Natural killer cell (primary cell): ENCODE measurements at regions not wholly inside any gene's neighbourhood (a gene's known extent, or its start where the extent isn't known, plus 50 kb on each side); places are given as distances from the start of the nearest gene placed in this dataset.

Experiments used
- ATAC-seq, 3 donors: fragments of 150-1000 bp in 2 of 3; fragments of 200-7000 bp in 1 of 3; cut with Tn5 transposase; 1 replicate in 1 of 3; 2 replicates in 2 of 3; pipeline ENCODE4 v1.10.0; 2021; ENCODE audit warnings: mild to moderate bottlenecking in 2 of 3, moderate library complexity in 2 of 3
- DNase-seq, 2 donors: peaks; one replicate each; pipeline versions ENCODE4 v3.0.0 to v3.0.0-alpha.2; 2013 to 2021; ENCODE audit warnings: mixed read lengths in 1 of 2
- H3K27ac ChIP-seq: one replicate; pipeline ENCODE4 v1.5.1; 2013; ENCODE audit warnings: mild to moderate bottlenecking, low read length
- H3K27me3 ChIP-seq: one replicate; pipeline ENCODE4 v1.6.1; 2013; ENCODE audit warnings: low read length; ENCODE audit not compliant: control insufficient read depth, insufficient read depth
- H3K36me3 ChIP-seq: one replicate; pipeline ENCODE4 v1.6.1; 2013; ENCODE audit warnings: low read length; ENCODE audit not compliant: control insufficient read depth, insufficient read depth
- H3K4me1 ChIP-seq: one replicate; pipeline ENCODE4 v1.6.1; 2013; ENCODE audit warnings: low read length; ENCODE audit not compliant: control insufficient read depth, insufficient read depth
- H3K4me3 ChIP-seq: one replicate; pipeline ENCODE4 v1.5.1; 2013; ENCODE audit warnings: low read length
- H3K9me3 ChIP-seq: one replicate; pipeline ENCODE4 v1.6.1; 2013; ENCODE audit warnings: low read length; ENCODE audit not compliant: control insufficient read depth, insufficient read depth
- H3K27ac Mint-ChIP-seq, 2 donors: one replicate each; pipeline ENCODE4 v1.8.0; 2022; ENCODE audit warnings: mild to moderate bottlenecking in 2 of 2, mixed read lengths in 2 of 2, moderate library complexity in 1 of 2
- H3K27me3 Mint-ChIP-seq, 2 donors: one replicate each; pipeline ENCODE4 v1.8.0; 2022; ENCODE audit warnings: low read depth in 2 of 2, mixed read lengths in 2 of 2
- H3K36me3 Mint-ChIP-seq: one replicate; pipeline ENCODE4 v1.8.0; 2022; ENCODE audit warnings: mixed read lengths
- H3K4me1 Mint-ChIP-seq, 2 donors: one replicate each; pipeline ENCODE4 v1.8.0; 2022; ENCODE audit warnings: mixed read lengths in 2 of 2
- H3K4me3 Mint-ChIP-seq: one replicate; pipeline ENCODE4 v1.8.0; 2022; ENCODE audit warnings: mild to moderate bottlenecking, moderate library complexity, mixed read lengths
- H3K9me3 Mint-ChIP-seq, 2 donors: one replicate each; pipeline ENCODE4 v1.8.0; 2022; ENCODE audit warnings: mixed read lengths in 2 of 2
- WGBS: methylation state at CpG from one replicate; pipeline ENCODE4 v1.1.7; 2013; ENCODE audit warnings: missing lambda C conversion rate; ENCODE audit not compliant: insufficient coverage; 5-methylcytosine and 5-hydroxymethylcytosine counted together
- intact Hi-C: fragments of 100-400 bp; cut with micrococcal nuclease; formaldehyde crosslinking; loops from one replicate; pipeline ENCODE4 v1.14.2; 2022
- TF ChIP-seq, protein P1 (sequence below): fragments of 200-600 bp; IDR thresholded peaks from one replicate; pipeline ENCODE4 v1.8.0; 2022; ENCODE audit warnings: antibody characterized with exemption

DNA sequence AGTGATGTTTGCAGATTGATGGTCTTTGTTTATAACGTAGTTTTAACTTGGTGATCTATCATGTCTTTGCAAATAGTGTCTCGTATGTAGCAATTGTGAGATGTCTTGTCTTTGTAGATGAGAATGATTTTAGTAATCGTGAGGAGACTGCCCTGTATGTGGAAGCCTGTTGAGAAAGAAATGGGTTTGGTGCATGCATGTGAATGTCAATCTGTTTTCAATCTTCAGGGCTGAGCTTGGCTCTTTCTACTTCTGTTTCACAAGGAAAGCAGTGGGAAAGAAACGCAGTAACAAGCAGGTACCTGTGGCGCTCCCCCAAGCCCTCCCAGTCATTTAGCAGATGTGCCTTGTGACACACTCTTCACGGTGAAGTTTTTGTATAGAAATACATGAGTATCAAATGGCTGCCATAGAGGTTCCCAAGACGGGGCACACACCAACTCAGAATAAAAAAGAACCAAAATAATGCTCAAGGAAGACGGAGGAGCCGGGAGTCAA lies 342.8 kb upstream of the DDHD1 start:
- no peaks in the 10 kb centered on the region for H3K36me3 Mint-ChIP-seq
- TF ChIP-seq, protein P1, sequence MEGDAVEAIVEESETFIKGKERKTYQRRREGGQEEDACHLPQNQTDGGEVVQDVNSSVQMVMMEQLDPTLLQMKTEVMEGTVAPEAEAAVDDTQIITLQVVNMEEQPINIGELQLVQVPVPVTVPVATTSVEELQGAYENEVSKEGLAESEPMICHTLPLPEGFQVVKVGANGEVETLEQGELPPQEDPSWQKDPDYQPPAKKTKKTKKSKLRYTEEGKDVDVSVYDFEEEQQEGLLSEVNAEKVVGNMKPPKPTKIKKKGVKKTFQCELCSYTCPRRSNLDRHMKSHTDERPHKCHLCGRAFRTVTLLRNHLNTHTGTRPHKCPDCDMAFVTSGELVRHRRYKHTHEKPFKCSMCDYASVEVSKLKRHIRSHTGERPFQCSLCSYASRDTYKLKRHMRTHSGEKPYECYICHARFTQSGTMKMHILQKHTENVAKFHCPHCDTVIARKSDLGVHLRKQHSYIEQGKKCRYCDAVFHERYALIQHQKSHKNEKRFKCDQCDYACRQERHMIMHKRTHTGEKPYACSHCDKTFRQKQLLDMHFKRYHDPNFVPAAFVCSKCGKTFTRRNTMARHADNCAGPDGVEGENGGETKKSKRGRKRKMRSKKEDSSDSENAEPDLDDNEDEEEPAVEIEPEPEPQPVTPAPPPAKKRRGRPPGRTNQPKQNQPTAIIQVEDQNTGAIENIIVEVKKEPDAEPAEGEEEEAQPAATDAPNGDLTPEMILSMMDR: no peak
- no peaks in the 10 kb centered on the region for H3K36me3 ChIP-seq
- ATAC-seq: no peak
- H3K27ac Mint-ChIP-seq: no peak overlapping the region
- no peak overlapping the region for H3K4me3 ChIP-seq
- intact Hi-C loops: no loop called here
- H3K9me3 Mint-ChIP-seq: peaks cover 8 to 9% of the 10 kb centered on the region in 2 donors
- H3K4me3 Mint-ChIP-seq: no peak overlapping the region
- DNase-seq: no peak
- no peaks in the 10 kb centered on the region for H3K9me3 ChIP-seq
- WGBS: 92% methylated on average over 7 of the region's 9 CpGs
- H3K27me3 Mint-ChIP-seq: no peaks in the 10 kb centered on the region
- H3K27ac ChIP-seq: no peak overlapping the region
- no peaks in the 10 kb centered on the region for H3K4me1 Mint-ChIP-seq
- no peaks in the 10 kb centered on the region for H3K27me3 ChIP-seq
- H3K4me1 ChIP-seq: no peaks in the 10 kb centered on the region

DNA sequence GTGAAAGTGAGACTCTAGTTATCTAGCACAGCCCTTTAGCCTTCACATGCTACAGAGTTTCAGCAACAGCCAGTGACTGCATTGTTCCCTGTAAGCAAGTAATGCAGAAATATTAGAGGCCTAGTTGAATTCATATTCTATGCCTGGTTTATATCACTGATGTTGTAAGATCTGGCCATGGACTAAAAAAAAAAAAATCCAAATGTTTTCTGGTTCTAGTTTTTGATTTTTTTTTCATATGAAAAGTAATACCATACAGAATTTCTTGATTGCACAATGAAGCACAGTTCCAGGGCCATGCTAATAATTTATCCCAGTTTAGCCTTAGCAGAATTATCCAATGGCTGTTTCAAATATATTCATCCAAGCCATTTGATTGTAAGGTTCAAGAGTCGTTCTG lies 341.5 kb upstream of the DDHD1 start:
- no CpG with 5 or more reads among the region's 1 CpG for WGBS

DNA sequence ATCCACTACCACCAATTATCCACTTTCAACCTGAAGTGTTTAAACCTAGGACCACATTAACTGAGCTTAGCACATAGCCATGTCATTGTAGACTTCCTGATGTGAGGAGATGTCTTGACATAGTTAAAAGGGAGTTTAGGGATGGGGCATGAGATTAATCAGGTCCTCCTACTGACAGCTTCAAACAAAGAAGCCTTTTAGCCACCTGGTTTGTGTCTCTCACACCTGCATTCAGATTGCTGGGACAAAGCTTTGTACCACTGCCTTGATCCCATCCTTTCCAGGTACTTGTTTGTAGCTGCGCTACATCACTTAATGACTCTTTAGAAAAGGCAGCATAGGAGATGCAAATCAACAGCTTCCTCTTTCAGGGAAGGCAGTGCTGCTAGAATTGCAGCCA lies 340.7 kb upstream of the DDHD1 start:
- no peak overlapping the region for H3K4me3 Mint-ChIP-seq
- ATAC-seq (no peak), DNase-seq (no peak)
- intact Hi-C loops: no loop called here
- TF ChIP-seq, protein P1: no peak
- H3K27ac ChIP-seq: no peak overlapping the region
- H3K27me3 Mint-ChIP-seq: no peaks in the 10 kb centered on the region
- H3K4me1 ChIP-seq: no peaks in the 10 kb centered on the region
- H3K4me1 Mint-ChIP-seq: no peaks in the 10 kb centered on the region
- peaks cover 8 to 9% of the 10 kb centered on the region in 2 donors for H3K9me3 Mint-ChIP-seq
- no peak overlapping the region for H3K4me3 ChIP-seq
- WGBS: 100% methylated on average over 1 of the region's 1 CpG
- H3K9me3 ChIP-seq: no peaks in the 10 kb centered on the region
- no peaks in the 10 kb centered on the region for H3K36me3 Mint-ChIP-seq
- H3K36me3 ChIP-seq: no peaks in the 10 kb centered on the region
- H3K27me3 ChIP-seq: no peaks in the 10 kb centered on the region
- no peak overlapping the region for H3K27ac Mint-ChIP-seq

More for the DNA sequence above, 341.5 kb upstream of the DDHD1 start:
- Histone ChIP-seq H3K27ac (no peak overlapping the region), H3K4me1 (no peaks in the 10 kb centered on the region), H3K27me3 (no peaks in the 10 kb centered on the region), H3K4me3 (no peak overlapping the region), H3K9me3 (no peaks in the 10 kb centered on the region), H3K36me3 (no peaks in the 10 kb centered on the region)
- TF ChIP-seq, protein P1: no peak
- intact Hi-C loops: no loop called here
- Mint-ChIP-seq H3K36me3 (no peaks in the 10 kb centered on the region), H3K9me3 (peaks cover 8 to 9% of the 10 kb centered on the region in 2 donors), H3K4me3 (no peak overlapping the region), H3K27me3 (no peaks in the 10 kb centered on the region), H3K27ac (no peak overlapping the region), H3K4me1 (no peaks in the 10 kb centered on the region)
- DNase-seq (no peak), ATAC-seq (no peak)

DNA sequence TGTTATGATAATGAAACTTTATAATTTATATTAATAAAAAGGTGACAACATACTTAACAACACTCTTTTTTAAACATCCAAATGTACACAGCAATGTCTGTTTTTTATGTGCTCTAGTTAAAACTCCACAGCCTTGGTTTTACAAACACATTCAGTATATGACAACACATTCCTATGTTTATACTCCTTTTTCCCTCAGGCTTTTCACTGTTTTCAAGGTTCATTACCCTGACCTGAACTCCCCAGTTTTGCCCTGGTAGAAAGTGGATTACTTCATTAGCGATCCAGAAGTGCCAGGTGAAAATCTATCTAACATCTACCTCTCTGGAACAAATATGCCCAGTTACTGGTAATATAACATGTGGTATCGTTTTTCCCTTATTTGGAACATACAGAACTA lies 340.2 kb upstream of the DDHD1 start:
- TF ChIP-seq, protein P1: no peak

More for the DNA sequence above, 340.2 kb upstream of the DDHD1 start:
- Mint-ChIP-seq H3K27me3 (no peaks in the 10 kb centered on the region), H3K36me3 (no peaks in the 10 kb centered on the region), H3K9me3 (peaks cover 7 to 8% of the 10 kb centered on the region in 2 donors), H3K27ac (no peak overlapping the region), H3K4me1 (no peaks in the 10 kb centered on the region), H3K4me3 (no peak overlapping the region)
- no peak for ATAC-seq
- Histone ChIP-seq H3K36me3 (no peaks in the 10 kb centered on the region), H3K4me3 (no peak overlapping the region), H3K27me3 (no peaks in the 10 kb centered on the region), H3K9me3 (no peaks in the 10 kb centered on the region), H3K4me1 (no peaks in the 10 kb centered on the region), H3K27ac (no peak overlapping the region)
- no peak for DNase-seq
- WGBS: no CpG with 5 or more reads among the region's 2 CpGs
- intact Hi-C loops: no loop called here
